Adrenal gland (tissue), 9 donors: ENCODE measurements at regions not wholly inside any gene's neighbourhood (a gene's known extent, or its start where the extent isn't known, plus 50 kb on each side); places are given as distances from the start of the nearest gene placed in this dataset.

Source experiments
- DNase-seq, 7 donors: peaks; one replicate each; pipeline ENCODE4 v3.0.0-alpha.2; 2019 to 2020
- H3K27ac ChIP-seq, 5 donors: fragments of 200-600 bp; sonication (generic) in 4 of 5; 1 replicate in 3 of 5; 2 replicates in 2 of 5; pipeline versions ENCODE4 v1.5.1 to v1.8.0; 2016 to 2020; ENCODE audit warnings: mild to moderate bottlenecking in 1 of 5
- H3K27me3 ChIP-seq: fragments of 200-600 bp; 2 replicates; pipeline ENCODE4 v1.8.0; 2021
- H3K36me3 ChIP-seq, 2 donors: fragments of 200-600 bp; replicated peaks in 1 of 2; 1 replicate in 1 of 2; 2 replicates in 1 of 2; pipeline versions ENCODE4 v1.5.1 to v1.8.0; 2018 to 2022
- H3K4me1 ChIP-seq, 2 donors: fragments of 200-600 bp; replicated peaks in 1 of 2; 1 replicate in 1 of 2; 2 replicates in 1 of 2; pipeline versions ENCODE4 v1.5.1 to v1.8.0; 2018 to 2021
- H3K4me3 ChIP-seq, 4 donors: fragments of 200-600 bp; sonication (generic) in 3 of 4; one replicate each; pipeline ENCODE4 v1.5.1; 2016 to 2018
- H3K9me3 ChIP-seq, 3 donors: fragments of 200-600 bp; sonication (generic) in 1 of 3; replicated peaks in 1 of 3; 1 replicate in 2 of 3; 2 replicates in 1 of 3; pipeline versions ENCODE4 v1.5.1 to v1.8.0; 2016 to 2021
- POLR2A ChIP-seq, 2 donors: fragments of 450-650 bp; IDR thresholded peaks; one replicate each; pipeline ENCODE4 v1.6.1; 2017; ENCODE audit warnings: antibody characterized with exemption in 2 of 2, mild to moderate bottlenecking in 2 of 2, moderate library complexity in 1 of 2
- WGBS, 4 donors: extraction: QIAGEN DNeasy Blood & Tissue Kit in 2 of 4; methylation state at CpG; one replicate each; pipeline versions ENCODE4 v1.1.5 to v1.1.7; 2013 to 2017; 5-methylcytosine and 5-hydroxymethylcytosine counted together
- intact Hi-C, 2 donors: fragments of 100-400 bp; cut with DNase I; formaldehyde crosslinking; loops; one replicate each; pipeline versions ENCODE4 v1.14.1 to v1.15.0; 2022 to 2023
- TF ChIP-seq, protein P1 (sequence below), 6 experiments: fragments of 450-650 bp in 4 of 6; fragments of 200-600 bp in 2 of 6; sonication (generic) in 1 of 6; IDR thresholded peaks; 1 replicate in 5 of 6; 2 replicates in 1 of 6; pipeline versions ENCODE4 v1.5.1 to v1.8.0; 2016 to 2021; ENCODE audit warnings: antibody characterized with exemption in 6 of 6, mild to moderate bottlenecking in 2 of 6, moderate library complexity in 1 of 6
- donor health status: healthy with polysubstance abuse.
- donor health status: Bipolar disorder and iron deficiency.
- donor health status: DM: yes; HTN: yes; CAD: no.
- donor health status: DM: no; HTN: no; CAD: no.
- donor health status: DM: no; HTN: no; CAD: no.

DNA sequence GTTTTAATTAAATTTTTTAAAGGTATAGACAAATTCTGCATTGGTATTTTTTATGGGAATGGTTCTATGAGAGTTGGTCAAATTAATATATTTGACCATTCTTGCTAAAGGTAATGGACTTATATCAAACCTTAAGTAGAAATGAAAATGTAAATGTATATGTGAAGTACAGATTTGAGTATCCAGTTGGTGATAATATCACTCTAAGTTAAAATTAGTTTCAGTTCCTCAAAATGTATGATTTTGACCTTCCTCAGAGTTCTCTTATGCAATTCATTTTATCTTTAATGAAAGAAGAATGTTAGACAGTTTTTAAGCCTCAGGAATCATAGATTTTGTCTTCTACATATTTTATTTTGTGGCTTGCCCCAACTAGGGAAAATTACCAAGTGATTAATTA lies 1291.5 kb upstream of the B3GALT2 start:
- Histone ChIP-seq H3K9me3 (no peaks in the 10 kb centered on the region), H3K27ac (no peak overlapping the region), H3K4me3 (no peak overlapping the region), H3K27me3 (no peaks in the 10 kb centered on the region), H3K36me3 (no peaks in the 10 kb centered on the region), H3K4me1 (no peaks in the 10 kb centered on the region)
- no peak for DNase-seq
- intact Hi-C loops: no loop called here
- TF ChIP-seq, protein P1, sequence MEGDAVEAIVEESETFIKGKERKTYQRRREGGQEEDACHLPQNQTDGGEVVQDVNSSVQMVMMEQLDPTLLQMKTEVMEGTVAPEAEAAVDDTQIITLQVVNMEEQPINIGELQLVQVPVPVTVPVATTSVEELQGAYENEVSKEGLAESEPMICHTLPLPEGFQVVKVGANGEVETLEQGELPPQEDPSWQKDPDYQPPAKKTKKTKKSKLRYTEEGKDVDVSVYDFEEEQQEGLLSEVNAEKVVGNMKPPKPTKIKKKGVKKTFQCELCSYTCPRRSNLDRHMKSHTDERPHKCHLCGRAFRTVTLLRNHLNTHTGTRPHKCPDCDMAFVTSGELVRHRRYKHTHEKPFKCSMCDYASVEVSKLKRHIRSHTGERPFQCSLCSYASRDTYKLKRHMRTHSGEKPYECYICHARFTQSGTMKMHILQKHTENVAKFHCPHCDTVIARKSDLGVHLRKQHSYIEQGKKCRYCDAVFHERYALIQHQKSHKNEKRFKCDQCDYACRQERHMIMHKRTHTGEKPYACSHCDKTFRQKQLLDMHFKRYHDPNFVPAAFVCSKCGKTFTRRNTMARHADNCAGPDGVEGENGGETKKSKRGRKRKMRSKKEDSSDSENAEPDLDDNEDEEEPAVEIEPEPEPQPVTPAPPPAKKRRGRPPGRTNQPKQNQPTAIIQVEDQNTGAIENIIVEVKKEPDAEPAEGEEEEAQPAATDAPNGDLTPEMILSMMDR (IDR thresholded peaks at IDR 0.05): no peak
- no peak for TF ChIP-seq POLR2A (IDR thresholded peaks at IDR 0.05)

DNA sequence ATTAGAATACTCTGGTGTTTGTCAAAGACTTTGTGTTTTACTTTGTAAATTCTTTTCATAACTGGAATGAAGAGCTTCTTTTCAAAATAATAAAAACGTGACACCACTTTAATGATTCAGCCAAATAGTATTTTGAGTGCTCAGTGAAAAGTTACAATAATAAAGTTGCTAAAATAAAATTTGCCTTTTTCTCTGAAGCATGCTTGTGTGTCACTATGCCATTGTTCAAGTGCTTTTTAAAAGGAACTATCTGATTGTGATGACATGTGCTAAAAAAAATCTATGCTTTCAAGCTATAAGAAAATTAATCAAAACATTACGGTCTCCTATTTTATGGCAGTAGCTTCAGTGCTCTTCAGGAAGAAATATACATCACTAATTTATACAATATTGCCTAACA lies 1290.5 kb upstream of the B3GALT2 start:
- Histone ChIP-seq H3K27ac (no peak overlapping the region), H3K9me3 (no peaks in the 10 kb centered on the region), H3K4me1 (no peaks in the 10 kb centered on the region), H3K4me3 (no peak overlapping the region), H3K27me3 (no peaks in the 10 kb centered on the region), H3K36me3 (no peaks in the 10 kb centered on the region)
- intact Hi-C loops: no loop called here
- no peak for DNase-seq
- TF ChIP-seq POLR2A (IDR thresholded peaks at IDR 0.05): no peak
- TF ChIP-seq, protein P1 (IDR thresholded peaks at IDR 0.05): no peak
- 50 to 58% (median 53%) methylated on average over 2 of the region's 2 CpGs for WGBS, 4 donors

DNA sequence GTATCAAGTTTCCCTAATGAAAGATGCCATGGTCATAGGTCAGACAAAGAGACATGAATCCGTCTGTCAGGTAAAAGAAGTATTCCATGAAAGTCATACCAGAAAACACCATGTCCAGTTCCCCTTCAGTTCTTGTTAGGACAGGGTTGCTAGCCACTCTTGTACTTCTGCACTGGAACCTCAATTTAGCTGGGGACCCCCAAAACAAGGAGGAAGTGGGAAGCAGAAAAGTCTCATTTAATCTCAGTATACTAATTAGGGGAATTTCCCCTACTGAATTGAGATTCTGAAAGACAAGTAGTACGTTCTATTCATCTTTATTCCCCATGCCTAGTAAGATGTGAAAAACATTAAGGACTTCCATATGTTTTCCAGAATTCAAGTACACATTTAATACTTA lies 1289.9 kb upstream of the B3GALT2 start:
- 69 to 78% (median 77%) methylated on average over 2 of the region's 2 CpGs for WGBS, 4 donors
- Histone ChIP-seq H3K4me1 (no peaks in the 10 kb centered on the region), H3K4me3 (no peak overlapping the region), H3K9me3 (no peaks in the 10 kb centered on the region), H3K27me3 (no peaks in the 10 kb centered on the region), H3K27ac (no peak overlapping the region), H3K36me3 (no peaks in the 10 kb centered on the region)
- TF ChIP-seq, protein P1 (IDR thresholded peaks at IDR 0.05): no peak
- TF ChIP-seq POLR2A (IDR thresholded peaks at IDR 0.05): no peak
- DNase-seq: no peak
- intact Hi-C loops: no loop called here

DNA sequence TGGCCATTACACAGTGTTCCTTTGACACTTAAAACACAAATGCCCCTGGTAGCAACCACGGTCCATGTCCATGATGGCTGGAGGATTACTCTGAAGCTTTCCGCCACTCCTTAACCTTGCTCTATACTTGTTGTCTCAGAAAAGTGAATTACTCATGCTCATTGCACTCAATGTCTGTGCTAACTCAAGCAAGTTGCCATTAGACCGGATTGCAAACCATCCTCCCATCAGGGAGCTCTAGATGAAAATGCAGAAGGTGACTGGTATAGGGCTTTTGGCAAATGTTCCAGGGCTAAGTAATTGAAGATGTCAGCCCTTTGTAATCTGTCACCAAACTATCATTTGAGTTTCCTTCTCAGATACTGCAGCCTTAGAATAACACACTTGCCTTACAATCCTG lies 1288.3 kb upstream of the B3GALT2 start:
- Histone ChIP-seq H3K4me3 (no peak overlapping the region), H3K9me3 (no peaks in the 10 kb centered on the region), H3K36me3 (no peaks in the 10 kb centered on the region), H3K4me1 (no peaks in the 10 kb centered on the region), H3K27ac (no peak overlapping the region), H3K27me3 (no peaks in the 10 kb centered on the region)
- intact Hi-C loops: no loop called here
- no peak for DNase-seq
- TF ChIP-seq, protein P1 (IDR thresholded peaks at IDR 0.05): no peak
- no peak for TF ChIP-seq POLR2A (IDR thresholded peaks at IDR 0.05)
- WGBS, 4 donors: 72 to 80% (median 77%) methylated on average over 3 of the region's 3 CpGs
